LNCaP clone FGC (cell line): ENCODE measurements at regions not wholly inside any gene's neighbourhood (a gene's known extent, or its start where the extent isn't known, plus 50 kb on each side); places are given as distances from the start of the nearest gene placed in this dataset.
"Not testable (repeated sequence)": the region's sequence is repeated elsewhere in the genome, so short reads cannot be mapped to it uniquely, and the experiment has no call there.

ENCODE experiments used
- DNase-seq: peaks from one replicate; pipeline ENCODE4 v3.0.0-alpha.2; 2011; ENCODE audit warnings: low read depth
- H3K4me3 ChIP-seq: 2 replicates; pipeline ENCODE4 v1.5.1; 2011; ENCODE audit warnings: mild to moderate bottlenecking, low read depth, low read length, control low read depth
- CTCF ChIP-seq: IDR thresholded peaks from 2 replicates; pipeline ENCODE4 v1.5.1; 2012; ENCODE audit warnings: mild to moderate bottlenecking; ENCODE audit not compliant: control insufficient read depth, insufficient read depth; ENCODE audit errors: extremely low read depth

- DNase-seq: no peak
- no peak for TF ChIP-seq CTCF
- H3K4me3 ChIP-seq: no peak overlapping the region
Observed at GRCh38 chr5:33114361-33114760, 326.4 kb upstream of the TARS1 start.

DNA sequence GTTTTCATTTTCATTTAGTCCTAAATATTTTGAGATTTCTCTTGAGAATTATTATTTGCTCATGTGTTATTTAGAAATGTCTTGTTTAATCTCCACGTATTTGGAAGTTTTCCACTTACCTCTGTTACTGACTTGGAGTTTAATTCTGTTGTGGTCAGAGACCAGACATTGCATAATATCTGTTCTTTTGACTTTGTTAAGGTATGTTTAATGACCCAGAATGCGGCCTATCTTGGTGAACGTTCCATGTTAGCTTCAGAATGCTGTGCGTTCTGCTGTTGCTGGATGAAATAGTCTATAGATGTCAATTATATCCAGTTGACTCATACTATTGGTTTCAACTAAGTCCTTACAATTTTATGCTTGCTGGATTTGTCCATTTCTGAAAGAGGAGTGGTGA is 325.3 kb upstream of the TARS1 start:
- TF ChIP-seq CTCF: no peak
- DNase-seq: no peak
- no peak overlapping the region for H3K4me3 ChIP-seq

DNA sequence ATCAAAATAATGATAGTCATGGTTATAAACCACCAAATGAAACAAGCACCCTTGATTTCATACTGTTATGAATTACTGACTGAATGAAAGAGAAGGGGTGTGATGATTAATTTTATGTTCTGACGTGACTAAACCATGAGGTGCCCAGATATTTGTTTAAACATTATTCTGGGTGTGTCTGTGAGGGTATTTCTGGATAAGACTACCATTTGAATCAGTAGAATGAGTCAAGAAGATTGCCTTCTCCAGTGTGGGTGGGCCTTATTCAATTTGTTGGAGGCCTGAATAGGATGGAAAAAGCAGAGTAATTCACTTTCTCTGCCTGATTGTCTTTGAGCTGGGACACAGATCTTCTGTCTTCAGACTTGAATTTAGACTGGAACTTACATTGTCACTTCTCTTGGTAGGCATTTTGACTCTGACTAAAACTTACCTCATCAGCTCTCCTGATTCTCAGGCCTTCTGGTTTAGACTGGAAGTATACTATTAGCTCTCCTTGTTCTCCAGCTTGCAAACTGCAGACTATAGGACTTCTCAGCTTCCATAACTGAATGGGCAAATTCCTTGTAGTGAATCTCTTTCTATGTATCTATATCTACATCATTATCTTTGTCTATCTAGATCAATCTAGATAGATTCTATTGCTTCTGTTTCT is 321.9 kb upstream of the TARS1 start:
- DNase-seq: no peak
- H3K4me3 ChIP-seq: no peak overlapping the region
- TF ChIP-seq CTCF: no peak

DNA sequence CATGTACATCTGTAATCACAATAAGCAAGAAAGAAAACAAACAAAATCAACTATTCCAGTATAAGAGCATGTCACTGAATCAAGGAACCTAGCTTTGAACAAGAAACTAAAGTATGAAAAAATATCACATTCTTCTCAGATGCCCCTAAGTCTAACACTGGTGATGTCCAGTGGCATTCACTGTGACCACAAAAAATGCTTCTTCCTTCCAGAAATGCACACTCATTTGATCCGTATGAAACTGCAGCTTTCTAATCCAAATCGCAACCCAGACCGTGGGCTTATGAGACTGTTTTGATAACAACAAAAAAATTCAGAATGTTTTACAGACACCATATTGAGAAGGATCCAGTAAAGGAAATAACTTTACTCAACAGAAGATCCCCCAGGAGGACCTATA is 320.1 kb upstream of the TARS1 start:
- no peak for DNase-seq
- no peak for TF ChIP-seq CTCF
- no peak overlapping the region for H3K4me3 ChIP-seq

DNA sequence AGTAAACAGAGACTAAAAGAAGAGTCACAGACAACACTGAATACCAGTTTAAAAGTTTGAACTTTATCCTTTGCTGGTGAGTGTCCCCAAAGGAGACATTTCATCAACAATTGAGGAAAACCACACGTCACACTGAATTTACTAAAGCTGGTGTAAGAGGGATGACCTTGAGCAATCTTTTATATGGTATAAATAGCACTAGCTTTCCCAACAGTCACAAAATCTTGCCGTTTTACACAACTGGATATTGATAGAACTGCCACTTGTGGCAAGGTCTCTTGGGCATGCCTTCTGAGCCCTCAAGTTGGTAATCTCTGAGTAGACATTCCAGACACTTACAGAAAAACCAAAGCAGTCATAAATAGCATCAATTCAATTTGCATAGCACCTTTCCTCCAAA is 311.5 kb upstream of the TARS1 start:
- no peak for TF ChIP-seq CTCF
- DNase-seq: no peak
- no peak overlapping the region for H3K4me3 ChIP-seq

- no peak for DNase-seq
- H3K4me3 ChIP-seq: no peak overlapping the region
- no peak for TF ChIP-seq CTCF
Observed at GRCh38 chr5:33136785-33137184, 304.0 kb upstream of the TARS1 start.

- not testable (repeated sequence) for H3K4me3 ChIP-seq, DNase-seq
Observed at GRCh38 chr5:33138145-33138544, 302.6 kb upstream of the TARS1 start.
